Endodermal cell (in vitro differentiated cells): ENCODE measurements at regions not wholly inside any gene's neighbourhood (a gene's known extent, or its start where the extent isn't known, plus 50 kb on each side); places are given as distances from the start of the nearest gene placed in this dataset.

Source experiments
- DNase-seq: peaks from one replicate; pipeline ENCODE4 v3.0.0-alpha.2; 2017
- H3K27ac ChIP-seq: 2 replicates; pipeline ENCODE4 v1.5.1; 2013; ENCODE audit warnings: mild to moderate bottlenecking, low read depth, low read length, moderate library complexity
- H3K27me3 ChIP-seq: 2 replicates; pipeline ENCODE4 v1.6.1; 2013; ENCODE audit warnings: mild to moderate bottlenecking, low read length, moderate library complexity; ENCODE audit not compliant: insufficient read depth, control insufficient read depth, poor library complexity, severe bottlenecking
- H3K36me3 ChIP-seq: 2 replicates; pipeline ENCODE4 v1.7.0; 2013; ENCODE audit warnings: mild to moderate bottlenecking, low read length, moderate library complexity; ENCODE audit not compliant: control insufficient read depth, insufficient read depth
- H3K4me1 ChIP-seq: one replicate; pipeline ENCODE4 v1.7.0; 2013; ENCODE audit warnings: low read length; ENCODE audit not compliant: control insufficient read depth, insufficient read depth
- H3K4me3 ChIP-seq: 2 replicates; pipeline ENCODE4 v1.5.1; 2013; ENCODE audit warnings: mild to moderate bottlenecking, low read length, moderate library complexity
- H3K9ac ChIP-seq: 2 replicates; pipeline ENCODE4 v1.6.1; 2013; ENCODE audit warnings: mild to moderate bottlenecking, low read length, moderate library complexity; ENCODE audit not compliant: poor library complexity, severe bottlenecking; ENCODE audit errors: extremely low read depth
- H3K9me3 ChIP-seq: 2 replicates; pipeline ENCODE4 v1.6.1; 2013; ENCODE audit warnings: mild to moderate bottlenecking, low read length, moderate library complexity; ENCODE audit not compliant: control insufficient read depth
- H3K27ac Mint-ChIP-seq: 2 replicates; pipeline ENCODE4 v1.8.0; 2020; ENCODE audit warnings: mixed read lengths
- H3K27me3 Mint-ChIP-seq: 2 replicates; pipeline ENCODE4 v1.8.0; 2021; ENCODE audit warnings: mild to moderate bottlenecking, mixed read lengths; ENCODE audit not compliant: insufficient read depth
- H3K36me3 Mint-ChIP-seq: 2 replicates; pipeline ENCODE4 v1.8.0; 2020; ENCODE audit warnings: low read depth, mixed read lengths
- H3K4me1 Mint-ChIP-seq: 2 replicates; pipeline ENCODE4 v1.8.0; 2020; ENCODE audit warnings: mixed read lengths
- H3K4me3 Mint-ChIP-seq: 2 replicates; pipeline ENCODE4 v1.8.0; 2020; ENCODE audit warnings: mild to moderate bottlenecking, moderate library complexity, mixed read lengths
- H3K9me3 Mint-ChIP-seq: 2 replicates; pipeline ENCODE4 v1.8.0; 2020; ENCODE audit warnings: mild to moderate bottlenecking, mixed read lengths
- WGBS, 2 experiments: methylation state at CpG; one replicate each; pipeline versions ENCODE4 v1.1.5 to v1.1.7; 2013; ENCODE audit warnings: missing lambda C conversion rate in 2 of 2, mixed read lengths in 1 of 2; ENCODE audit not compliant: insufficient coverage in 1 of 2, insufficient read length in 1 of 2; 5-methylcytosine and 5-hydroxymethylcytosine counted together
- TF ChIP-seq, protein P1 (sequence below): fragments of 200-600 bp; sonication (generic); conservative IDR thresholded peaks from 2 replicates; pipeline ENCODE4 v1.5.0; 2021; ENCODE audit warnings: antibody characterized with exemption, mild to moderate bottlenecking

DNA sequence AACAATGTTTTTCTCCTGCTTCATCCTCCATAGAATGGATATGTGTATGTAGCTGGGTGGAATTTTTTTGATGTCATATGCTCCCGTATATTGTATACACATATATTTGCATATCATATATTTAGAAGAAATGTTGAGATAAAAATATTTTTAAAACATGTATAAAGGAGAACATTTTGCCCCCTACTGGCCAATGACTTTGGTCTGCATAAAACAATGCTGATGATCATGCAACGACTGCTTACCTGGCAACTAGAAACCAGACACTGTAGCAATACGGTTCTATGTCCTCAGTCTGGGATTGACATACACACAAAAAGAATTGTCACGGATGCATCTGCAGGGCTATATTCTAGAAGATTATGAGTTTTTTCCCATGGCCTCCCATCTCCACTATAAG, 503.6 kb downstream of the ELAVL2 start:
- Mint-ChIP-seq H3K27me3 (peaks cover 25% of the 10 kb centered on the region), H3K36me3 (no peaks in the 10 kb centered on the region), H3K4me3 (no peak overlapping the region), H3K4me1 (no peaks in the 10 kb centered on the region), H3K9me3 (no peaks in the 10 kb centered on the region), H3K27ac (no peak overlapping the region)
- H3K9me3 ChIP-seq, result no peaks in the 10 kb centered on the region
- TF ChIP-seq, protein P1, sequence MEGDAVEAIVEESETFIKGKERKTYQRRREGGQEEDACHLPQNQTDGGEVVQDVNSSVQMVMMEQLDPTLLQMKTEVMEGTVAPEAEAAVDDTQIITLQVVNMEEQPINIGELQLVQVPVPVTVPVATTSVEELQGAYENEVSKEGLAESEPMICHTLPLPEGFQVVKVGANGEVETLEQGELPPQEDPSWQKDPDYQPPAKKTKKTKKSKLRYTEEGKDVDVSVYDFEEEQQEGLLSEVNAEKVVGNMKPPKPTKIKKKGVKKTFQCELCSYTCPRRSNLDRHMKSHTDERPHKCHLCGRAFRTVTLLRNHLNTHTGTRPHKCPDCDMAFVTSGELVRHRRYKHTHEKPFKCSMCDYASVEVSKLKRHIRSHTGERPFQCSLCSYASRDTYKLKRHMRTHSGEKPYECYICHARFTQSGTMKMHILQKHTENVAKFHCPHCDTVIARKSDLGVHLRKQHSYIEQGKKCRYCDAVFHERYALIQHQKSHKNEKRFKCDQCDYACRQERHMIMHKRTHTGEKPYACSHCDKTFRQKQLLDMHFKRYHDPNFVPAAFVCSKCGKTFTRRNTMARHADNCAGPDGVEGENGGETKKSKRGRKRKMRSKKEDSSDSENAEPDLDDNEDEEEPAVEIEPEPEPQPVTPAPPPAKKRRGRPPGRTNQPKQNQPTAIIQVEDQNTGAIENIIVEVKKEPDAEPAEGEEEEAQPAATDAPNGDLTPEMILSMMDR, result peak; percentile 75
- no peaks in the 10 kb centered on the region for H3K36me3 ChIP-seq
- no peak overlapping the region for H3K9ac ChIP-seq
- no peaks in the 10 kb centered on the region for H3K27me3 ChIP-seq
- H3K27ac ChIP-seq, result no peak overlapping the region
- 71 to 86% methylated on average over 1 to 3 of the region's 4 CpGs for whole genome bisulfite sequencing, 2 experiments
- H3K4me1 ChIP-seq, result no peaks in the 10 kb centered on the region
- no peak for DNase-seq
- H3K4me3 ChIP-seq, result no peak overlapping the region

- H3K36me3 Mint-ChIP-seq, result no peaks in the 10 kb centered on the region
- Histone ChIP-seq H3K4me3 (no peak overlapping the region), H3K4me1 (no peaks in the 10 kb centered on the region), H3K9ac (no peak overlapping the region), H3K36me3 (no peaks in the 10 kb centered on the region), H3K27me3 (no peaks in the 10 kb centered on the region), H3K9me3 (no peaks in the 10 kb centered on the region), H3K27ac (no peak overlapping the region)
- 29 to 59% methylated on average over 1 to 4 of the region's 4 CpGs for WGBS, 2 experiments
- TF ChIP-seq, protein P1, result no peak
- H3K4me3 Mint-ChIP-seq, result no peak overlapping the region
- no peak overlapping the region for H3K27ac Mint-ChIP-seq
- no peak for DNase-seq
- no peaks in the 10 kb centered on the region for H3K4me1 Mint-ChIP-seq
- H3K9me3 Mint-ChIP-seq, result peaks cover 5% of the 10 kb centered on the region
- H3K27me3 Mint-ChIP-seq, result peaks cover 25% of the 10 kb centered on the region
Measured at GRCh38 chr9:23324511-23324910, 501.5 kb downstream of the ELAVL2 start.

GRCh38 chr9:23326597-23326996, 499.4 kb downstream of the ELAVL2 start:
- Histone ChIP-seq H3K4me3 (no peak overlapping the region), H3K27me3 (no peaks in the 10 kb centered on the region), H3K9ac (no peak overlapping the region), H3K9me3 (peaks cover 16% of the 10 kb centered on the region), H3K4me1 (no peaks in the 10 kb centered on the region), H3K36me3 (no peaks in the 10 kb centered on the region), H3K27ac (no peak overlapping the region)
- Mint-ChIP-seq H3K9me3 (peaks cover 22% of the 10 kb centered on the region), H3K4me3 (no peak overlapping the region), H3K4me1 (no peaks in the 10 kb centered on the region), H3K27me3 (peaks cover 25% of the 10 kb centered on the region), H3K27ac (no peak overlapping the region), H3K36me3 (no peaks in the 10 kb centered on the region)
- no peak for DNase-seq
- WGBS, 2 experiments, result 98 to 100% methylated on average over 3 of the region's 3 CpGs
- TF ChIP-seq, protein P1, result no peak
